Keratinocyte (primary cell): ENCODE measurements at regions not wholly inside any gene's neighbourhood (a gene's known extent, or its start where the extent isn't known, plus 50 kb on each side); places are given as distances from the start of the nearest gene placed in this dataset.

Experiments used
- CTCF ChIP-seq, 3 experiments: IDR thresholded peaks in 1 of 3; conservative IDR thresholded peaks in 1 of 3; optimal IDR thresholded peaks in 1 of 3; 2 replicates in 2 of 3; 3 replicates in 1 of 3; pipeline versions ENCODE3 to v1.5.1; 2011; ENCODE audit warnings: low read length in 3 of 3, mild to moderate bottlenecking in 3 of 3, moderate library complexity in 2 of 3, control low read depth in 1 of 3, inconsistent platforms in 1 of 3; ENCODE audit not compliant: insufficient read depth in 2 of 3; ENCODE audit errors: extremely low read depth in 1 of 3
- EZH2 ChIP-seq: IDR thresholded peaks from one replicate; pipeline ENCODE4 v1.6.1; 2012; ENCODE audit warnings: inconsistent platforms, mild to moderate bottlenecking, low read length, moderate library complexity

DNA sequence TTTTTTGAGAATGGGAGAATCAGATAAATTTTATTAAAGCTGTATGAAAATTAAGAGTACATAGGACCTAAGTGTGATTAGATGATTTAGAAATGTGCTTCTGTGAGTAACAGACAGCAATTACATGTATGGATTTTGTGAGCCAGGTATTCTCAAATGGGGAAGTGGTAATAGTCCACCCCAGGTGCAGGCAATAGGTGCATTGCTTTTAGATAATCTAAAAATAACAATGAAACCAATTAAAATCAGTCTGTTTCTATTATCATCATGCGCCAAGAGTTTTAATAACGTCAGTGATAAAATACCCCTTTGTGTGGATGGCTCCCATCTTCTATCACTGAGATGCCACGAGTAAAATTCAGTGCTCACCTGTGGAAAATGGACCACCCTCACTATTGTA, 265.3 kb downstream of the RNF144A start:
- TF ChIP-seq CTCF (optimal IDR thresholded peaks at IDR 0.05 in 1 of 3, IDR thresholded peaks at IDR 0.05 in 1 of 3, conservative IDR thresholded peaks at IDR 0.05 in 1 of 3; ENCODE audit: extremely low read depth in 1 of 3, insufficient read depth in 2 of 3, low read length in 3 of 3) (no peak), EZH2 (no peak)
